ENCODE measurements at regions not wholly inside any gene's neighbourhood (a gene's known extent, or its start where the extent isn't known, plus 50 kb on each side); places are given as distances from the start of the nearest gene placed in this dataset.

DNA sequence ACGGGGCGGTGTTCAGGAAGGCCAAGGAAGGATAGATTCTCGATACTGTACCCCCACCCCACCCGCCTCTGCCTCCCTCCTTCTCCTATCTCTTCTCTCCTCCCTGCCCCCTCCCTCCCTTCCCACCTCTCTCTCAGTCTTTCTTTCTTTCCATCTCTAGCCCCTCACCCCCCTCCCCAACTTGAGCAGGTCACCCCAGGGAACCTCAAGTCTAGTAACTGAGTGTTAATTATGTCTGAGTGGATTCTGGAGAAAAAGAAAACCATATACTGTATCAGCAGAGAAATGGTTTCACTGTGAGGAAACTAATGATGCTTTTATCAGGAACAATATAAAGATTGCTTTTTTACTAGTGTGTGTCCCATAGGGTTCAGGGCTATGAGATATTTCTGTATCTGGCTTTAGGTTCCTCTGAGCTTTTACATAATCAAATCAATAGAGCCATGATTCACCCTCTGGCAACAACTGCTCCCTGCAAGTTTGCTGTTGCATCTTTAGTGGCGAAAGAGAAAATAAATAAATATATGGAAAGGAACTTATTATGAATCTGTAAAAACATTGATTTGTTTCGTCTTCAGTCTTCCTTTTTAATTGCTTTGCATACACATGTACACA lies 639.7 kb downstream of the CCDC171 start (continued):
- TF ChIP-seq ZFX (IDR thresholded peaks at IDR 0.05) (no peak), POLR2AphosphoS5 (IDR thresholded peaks at IDR 0.05; ENCODE audit: low read depth, low read length) (no peak), YY1 (IDR thresholded peaks at IDR 0.05; ENCODE audit: extremely low read depth, insufficient replicate concordance, low read depth, low read length) (no peak), SRF (IDR thresholded peaks at IDR 0.05; ENCODE audit: low read depth) (no peak), EZH2 (IDR thresholded peaks at IDR 0.05) (no peak)

- POLR2A ChIA-PET, result no interaction called here
- CTCF ChIA-PET, result no interaction called here
- TF ChIP-seq YY1 (IDR thresholded peaks at IDR 0.05; ENCODE audit: extremely low read depth, insufficient replicate concordance, low read depth, low read length), result no peak
- no peak for TF ChIP-seq CBX3 (IDR thresholded peaks at IDR 0.05; ENCODE audit: low read depth)
- no peak for TF ChIP-seq TCF7L2 (IDR thresholded peaks at IDR 0.05; ENCODE audit: borderline replicate concordance, extremely low read depth, insufficient read depth, insufficient read length)
- no peak for TF ChIP-seq EZH2 (IDR thresholded peaks at IDR 0.05)
- no peak for TF ChIP-seq POLR2A (IDR thresholded peaks at IDR 0.05; ENCODE audit: borderline replicate concordance, extremely low read depth, insufficient read depth, insufficient read length)
- no peak for TF ChIP-seq CTCF (IDR thresholded peaks at IDR 0.05 in 2 of 3, conservative IDR thresholded peaks at IDR 0.05 in 1 of 3; ENCODE audit: borderline replicate concordance in 1 of 3, insufficient read depth in 1 of 3, low read depth in 2 of 3, low read length in 2 of 3)
- TF ChIP-seq SP1 (IDR thresholded peaks at IDR 0.05; ENCODE audit: low read depth), result no peak
- no peak for TF ChIP-seq SRF (IDR thresholded peaks at IDR 0.05; ENCODE audit: low read depth)
- no peak for TF ChIP-seq EZH2phosphoT487 (IDR thresholded peaks at IDR 0.05; ENCODE audit: borderline replicate concordance)
- TF ChIP-seq REST (IDR thresholded peaks at IDR 0.05; ENCODE audit: low read depth), result no peak
- no peak for TF ChIP-seq JUND (IDR thresholded peaks at IDR 0.05)
- no peak for TF ChIP-seq MAX (IDR thresholded peaks at IDR 0.05)
- TF ChIP-seq ZBTB33 (IDR thresholded peaks at IDR 0.05; ENCODE audit: extremely low read depth, insufficient replicate concordance, low read length), result no peak
- TF ChIP-seq RAD21 (IDR thresholded peaks at IDR 0.05; ENCODE audit: low read depth), result no peak
- TF ChIP-seq CEBPB (IDR thresholded peaks at IDR 0.05; ENCODE audit: low read depth), result no peak
- no peak for TF ChIP-seq EGR1 (IDR thresholded peaks at IDR 0.05; ENCODE audit: low read depth)
- TF ChIP-seq POLR2AphosphoS5 (IDR thresholded peaks at IDR 0.05; ENCODE audit: low read depth, low read length), result no peak
Measured at GRCh38 chr9:16193066-16193465, 640.2 kb downstream of the CCDC171 start.

More at GRCh38 chr9:16193066-16193465, 640.2 kb downstream of the CCDC171 start:
- RAD21 ChIA-PET (ENCODE audit: low non-redundant PET in 1 of 2, low total read pairs in 2 of 2, uncharacterized antibody in 2 of 2, unreplicated experiment in 2 of 2), result no interaction called here
- Histone ChIP-seq H3K27me3 (ENCODE audit: insufficient read depth, low read length) (no peaks in the 10 kb centered on the region), H3K4me1 (ENCODE audit: control insufficient read depth in 1 of 2, insufficient read depth in 2 of 2, low read length in 2 of 2) (peaks cover 0 to 5% of the 10 kb centered on the region in 2 experiments; a peak in 1 of 4 replicates), H3K27ac (ENCODE audit: low read depth, low read length) (no peak overlapping the region), H3K4me3 (replicated peaks in 1 of 2; ENCODE audit: low read depth in 1 of 2, low read length in 2 of 2) (no peak overlapping the region), H3K9me2 (ENCODE audit: insufficient read depth) (no peaks in the 10 kb centered on the region), H3K9me3 (ENCODE audit: control insufficient read depth in 1 of 2, insufficient read depth in 1 of 2, low read depth in 1 of 2, low read length in 2 of 2) (no peaks in the 10 kb centered on the region), H4K20me1 (ENCODE audit: insufficient read depth) (no peaks in the 10 kb centered on the region), H3K4me2 (ENCODE audit: low read length) (no peak overlapping the region), H2AFZ (ENCODE audit: low read depth, low read length, poor library complexity, severe bottlenecking) (no peak overlapping the region), H3K79me2 (ENCODE audit: insufficient read depth, low read length) (no peaks in the 10 kb centered on the region), H3K9ac (ENCODE audit: low read length) (no peak overlapping the region), H3K36me3 (ENCODE audit: control insufficient read depth in 1 of 2, insufficient read depth in 2 of 2, low read length in 2 of 2) (no peaks in the 10 kb centered on the region)
- BruUV-seq (replicated peaks), result no TSS peak
- intact Hi-C loops (cut with micrococcal nuclease), result loop anchor here (5.0 to 10.0 kb wide), 2 partner anchors 732 to 1269 kb away; no protein-coding TSS in a partner anchor
- DNase-seq (ENCODE audit: low read depth, low spot score) (no peak), ATAC-seq (no peak)
